ENCODE measurements at regions not wholly inside any gene's neighbourhood (a gene's known extent, or its start where the extent isn't known, plus 50 kb on each side); places are given as distances from the start of the nearest gene placed in this dataset.

DNA sequence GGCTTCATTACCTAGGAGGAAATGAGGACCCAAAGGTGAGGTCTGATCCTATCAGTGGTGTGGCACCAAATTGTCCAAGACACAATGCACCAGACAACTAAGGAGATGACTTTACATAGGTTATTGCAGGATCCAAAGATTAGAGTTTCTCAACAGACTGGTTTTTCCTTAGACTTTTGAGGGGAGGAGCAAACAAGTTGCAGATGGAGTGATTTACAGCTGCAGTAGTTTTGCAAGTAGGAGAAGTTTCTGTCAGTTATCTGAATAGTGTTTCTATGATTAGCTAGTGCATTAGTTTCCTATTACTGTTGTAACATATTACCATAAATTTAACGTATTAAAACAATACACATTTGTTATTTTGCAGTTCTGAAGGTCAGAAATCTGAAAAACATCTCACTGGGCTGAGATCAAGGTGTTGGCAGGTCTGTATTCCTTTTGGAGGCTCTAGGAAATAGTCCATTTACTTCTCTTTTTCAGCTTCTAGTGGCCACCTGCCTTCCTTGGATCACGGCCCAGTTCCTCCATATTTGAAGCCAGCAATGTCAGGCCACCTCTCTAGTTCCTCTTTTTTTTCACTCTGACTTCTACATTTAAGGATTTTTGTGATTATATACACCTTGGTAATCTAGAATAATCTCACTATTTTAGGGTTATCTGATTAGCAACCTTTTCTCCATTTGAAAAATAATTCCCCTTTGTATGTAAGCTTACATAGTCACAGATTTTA, 994.9 kb downstream of the REEP3 start:
- TF ChIP-seq, protein P1, sequence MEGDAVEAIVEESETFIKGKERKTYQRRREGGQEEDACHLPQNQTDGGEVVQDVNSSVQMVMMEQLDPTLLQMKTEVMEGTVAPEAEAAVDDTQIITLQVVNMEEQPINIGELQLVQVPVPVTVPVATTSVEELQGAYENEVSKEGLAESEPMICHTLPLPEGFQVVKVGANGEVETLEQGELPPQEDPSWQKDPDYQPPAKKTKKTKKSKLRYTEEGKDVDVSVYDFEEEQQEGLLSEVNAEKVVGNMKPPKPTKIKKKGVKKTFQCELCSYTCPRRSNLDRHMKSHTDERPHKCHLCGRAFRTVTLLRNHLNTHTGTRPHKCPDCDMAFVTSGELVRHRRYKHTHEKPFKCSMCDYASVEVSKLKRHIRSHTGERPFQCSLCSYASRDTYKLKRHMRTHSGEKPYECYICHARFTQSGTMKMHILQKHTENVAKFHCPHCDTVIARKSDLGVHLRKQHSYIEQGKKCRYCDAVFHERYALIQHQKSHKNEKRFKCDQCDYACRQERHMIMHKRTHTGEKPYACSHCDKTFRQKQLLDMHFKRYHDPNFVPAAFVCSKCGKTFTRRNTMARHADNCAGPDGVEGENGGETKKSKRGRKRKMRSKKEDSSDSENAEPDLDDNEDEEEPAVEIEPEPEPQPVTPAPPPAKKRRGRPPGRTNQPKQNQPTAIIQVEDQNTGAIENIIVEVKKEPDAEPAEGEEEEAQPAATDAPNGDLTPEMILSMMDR (IDR thresholded peaks at IDR 0.05; ENCODE audit: low read depth, low read length) = no peak
- TF ChIP-seq EZH2phosphoT487 (IDR thresholded peaks at IDR 0.05; ENCODE audit: low read depth) = no peak
